OCI-LY1 (cell line): ENCODE measurements at regions not wholly inside any gene's neighbourhood (a gene's known extent, or its start where the extent isn't known, plus 50 kb on each side); places are given as distances from the start of the nearest gene placed in this dataset.

Source experiments
- H2AFZ ChIP-seq: fragments of 200-600 bp; sonication (generic), shearing (Covaris generic); 2 replicates; pipeline ENCODE4 v1.6.0; 2014; ENCODE audit warnings: antibody characterized with exemption, mild to moderate bottlenecking, low read length
- H3F3A ChIP-seq: fragments of 200-600 bp; sonication (generic), shearing (Covaris generic); 2 replicates; pipeline ENCODE4 v1.6.0; 2014; ENCODE audit warnings: mild to moderate bottlenecking, antibody characterized with exemption, low read length, moderate library complexity; ENCODE audit not compliant: insufficient read depth
- H3K27ac ChIP-seq: fragments of 200-600 bp; sonication (generic); 2 replicates; pipeline ENCODE4 v1.5.1; 2014; ENCODE audit warnings: low read length, mixed run types, mild to moderate bottlenecking, low read depth; ENCODE audit not compliant: poor library complexity, severe bottlenecking
- H3K27me3 ChIP-seq: fragments of 200-600 bp; sonication (generic); 2 replicates; pipeline ENCODE4 v1.6.0; 2014; ENCODE audit warnings: antibody characterized with exemption, mild to moderate bottlenecking, low read length, moderate library complexity; ENCODE audit not compliant: insufficient read depth
- H3K36me3 ChIP-seq: fragments of 200-600 bp; sonication (generic); 2 replicates; pipeline ENCODE4 v1.6.1; 2014; ENCODE audit warnings: mild to moderate bottlenecking, antibody characterized with exemption, low read length, moderate library complexity, mixed read lengths; ENCODE audit not compliant: insufficient read depth
- H3K4me1 ChIP-seq: fragments of 200-600 bp; sonication (generic); 2 replicates; pipeline ENCODE4 v1.5.1; 2014; ENCODE audit warnings: mild to moderate bottlenecking, low read length, moderate library complexity; ENCODE audit not compliant: insufficient read depth, severe bottlenecking
- H3K4me2 ChIP-seq: fragments of 200-600 bp; sonication (generic), shearing (Covaris generic); 2 replicates; pipeline ENCODE4 v1.6.1; 2014; ENCODE audit warnings: low read length
- H3K4me3 ChIP-seq: fragments of 200-600 bp; sonication (generic); 2 replicates; pipeline ENCODE4 v1.5.1; 2014; ENCODE audit warnings: low read length, low read depth, mild to moderate bottlenecking, mixed read lengths; ENCODE audit not compliant: poor library complexity, severe bottlenecking
- H3K79me2 ChIP-seq: fragments of 200-600 bp; shearing (Covaris generic); 2 replicates; pipeline ENCODE4 v1.6.1; 2016; ENCODE audit warnings: mixed run types, low read length, mixed read lengths; ENCODE audit not compliant: insufficient read depth
- H3K9ac ChIP-seq: fragments of 200-600 bp; sonication (generic), shearing (Covaris generic); 2 replicates; pipeline ENCODE4 v1.6.1; 2014; ENCODE audit warnings: mild to moderate bottlenecking, low read length, mixed read lengths
- H3K9me2 ChIP-seq: fragments of 200-600 bp; sonication (generic), shearing (Covaris generic); 2 replicates; pipeline ENCODE4 v1.6.1; 2014; ENCODE audit warnings: low read depth, mild to moderate bottlenecking, low read length, mixed read lengths
- H3K9me3 ChIP-seq: fragments of 200-600 bp; shearing (Covaris generic); 2 replicates; pipeline ENCODE4 v1.6.1; 2014; ENCODE audit warnings: low read length, mixed read lengths
- H4K20me1 ChIP-seq: fragments of 200-600 bp; sonication (generic), shearing (Covaris generic); 2 replicates; pipeline ENCODE4 v1.6.0; 2016; ENCODE audit warnings: mild to moderate bottlenecking, low read length; ENCODE audit not compliant: insufficient read depth
- EZH2 ChIP-seq: fragments of 200-600 bp; sonication (generic), shearing (Covaris generic); IDR thresholded peaks from 2 replicates; pipeline ENCODE4 v1.8.0; 2017; ENCODE audit warnings: borderline replicate concordance, mixed run types, mild to moderate bottlenecking, antibody characterized with exemption, low read length, moderate library complexity, mixed read lengths
- TF ChIP-seq, protein P1 (sequence below): fragments of 200-600 bp; sonication (generic), shearing (Covaris generic); IDR thresholded peaks from 2 replicates; pipeline ENCODE4 v1.5.1; 2017; ENCODE audit warnings: mild to moderate bottlenecking, antibody characterized with exemption, low read length, moderate library complexity, mixed read lengths

DNA sequence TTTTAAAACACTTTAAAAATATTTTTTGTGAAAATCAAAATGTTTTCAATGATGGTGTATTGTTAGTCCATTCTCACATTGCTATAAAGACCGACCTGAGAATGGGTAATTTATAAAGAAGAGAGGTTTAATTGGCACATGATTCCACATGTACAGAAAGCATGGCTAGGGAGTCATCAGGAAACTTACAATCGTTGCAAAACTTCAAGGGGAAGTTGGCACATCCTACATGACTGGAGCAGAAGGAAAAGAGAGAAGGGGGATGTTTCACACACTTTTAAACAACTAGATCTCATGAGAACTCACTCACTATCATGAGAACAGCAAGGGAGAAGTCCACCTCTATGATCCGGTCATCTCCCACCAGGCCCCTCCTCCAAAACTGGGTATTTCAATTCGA, 110.7 kb downstream of the TMEM47 start:
- Histone ChIP-seq H3K27ac (no peak overlapping the region), H3K9me2 (no peaks in the 10 kb centered on the region), H3K9ac (no peak overlapping the region), H3F3A (no peaks in the 10 kb centered on the region), H3K4me2 (no peak overlapping the region), H3K36me3 (no peaks in the 10 kb centered on the region), H2AFZ (no peak overlapping the region), H3K9me3 (no peaks in the 10 kb centered on the region), H4K20me1 (no peaks in the 10 kb centered on the region), H3K4me3 (no peak overlapping the region), H3K4me1 (no peaks in the 10 kb centered on the region), H3K27me3 (no peaks in the 10 kb centered on the region), H3K79me2 (no peaks in the 10 kb centered on the region)
- no peak for TF ChIP-seq EZH2
- TF ChIP-seq, protein P1, sequence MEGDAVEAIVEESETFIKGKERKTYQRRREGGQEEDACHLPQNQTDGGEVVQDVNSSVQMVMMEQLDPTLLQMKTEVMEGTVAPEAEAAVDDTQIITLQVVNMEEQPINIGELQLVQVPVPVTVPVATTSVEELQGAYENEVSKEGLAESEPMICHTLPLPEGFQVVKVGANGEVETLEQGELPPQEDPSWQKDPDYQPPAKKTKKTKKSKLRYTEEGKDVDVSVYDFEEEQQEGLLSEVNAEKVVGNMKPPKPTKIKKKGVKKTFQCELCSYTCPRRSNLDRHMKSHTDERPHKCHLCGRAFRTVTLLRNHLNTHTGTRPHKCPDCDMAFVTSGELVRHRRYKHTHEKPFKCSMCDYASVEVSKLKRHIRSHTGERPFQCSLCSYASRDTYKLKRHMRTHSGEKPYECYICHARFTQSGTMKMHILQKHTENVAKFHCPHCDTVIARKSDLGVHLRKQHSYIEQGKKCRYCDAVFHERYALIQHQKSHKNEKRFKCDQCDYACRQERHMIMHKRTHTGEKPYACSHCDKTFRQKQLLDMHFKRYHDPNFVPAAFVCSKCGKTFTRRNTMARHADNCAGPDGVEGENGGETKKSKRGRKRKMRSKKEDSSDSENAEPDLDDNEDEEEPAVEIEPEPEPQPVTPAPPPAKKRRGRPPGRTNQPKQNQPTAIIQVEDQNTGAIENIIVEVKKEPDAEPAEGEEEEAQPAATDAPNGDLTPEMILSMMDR, result no peak

DNA sequence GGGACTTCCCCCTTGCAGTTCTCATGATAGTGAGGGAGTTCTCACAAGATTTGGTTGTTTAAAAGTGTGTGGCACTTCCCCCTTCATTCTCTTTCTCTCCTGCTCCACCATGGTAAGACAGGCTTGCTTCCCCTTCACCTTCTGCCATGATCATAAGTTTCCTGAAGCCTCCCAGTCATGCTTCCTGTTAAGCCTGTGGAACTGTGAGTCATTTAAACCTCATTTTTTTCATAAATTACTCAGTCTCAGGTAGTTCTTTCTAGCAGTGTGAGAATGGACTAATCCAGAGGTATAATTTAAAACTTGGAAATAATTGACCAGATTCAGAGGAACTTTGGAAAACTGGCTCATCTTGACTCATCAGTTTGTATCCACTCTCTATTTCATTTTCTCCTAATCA, 129.0 kb downstream of the TMEM47 start:
- no peak overlapping the region for H3K9ac ChIP-seq
- H3F3A ChIP-seq, result no peaks in the 10 kb centered on the region
- H4K20me1 ChIP-seq, result no peaks in the 10 kb centered on the region
- H2AFZ ChIP-seq, result no peak overlapping the region
- H3K4me3 ChIP-seq, result no peak overlapping the region
- no peak overlapping the region for H3K4me2 ChIP-seq
- no peaks in the 10 kb centered on the region for H3K9me2 ChIP-seq
- H3K36me3 ChIP-seq, result no peaks in the 10 kb centered on the region
- no peaks in the 10 kb centered on the region for H3K4me1 ChIP-seq
- no peak for TF ChIP-seq EZH2
- TF ChIP-seq, protein P1, result no peak
- no peaks in the 10 kb centered on the region for H3K9me3 ChIP-seq
- no peak overlapping the region for H3K27ac ChIP-seq
- H3K27me3 ChIP-seq, result no peaks in the 10 kb centered on the region
- H3K79me2 ChIP-seq, result no peaks in the 10 kb centered on the region

DNA sequence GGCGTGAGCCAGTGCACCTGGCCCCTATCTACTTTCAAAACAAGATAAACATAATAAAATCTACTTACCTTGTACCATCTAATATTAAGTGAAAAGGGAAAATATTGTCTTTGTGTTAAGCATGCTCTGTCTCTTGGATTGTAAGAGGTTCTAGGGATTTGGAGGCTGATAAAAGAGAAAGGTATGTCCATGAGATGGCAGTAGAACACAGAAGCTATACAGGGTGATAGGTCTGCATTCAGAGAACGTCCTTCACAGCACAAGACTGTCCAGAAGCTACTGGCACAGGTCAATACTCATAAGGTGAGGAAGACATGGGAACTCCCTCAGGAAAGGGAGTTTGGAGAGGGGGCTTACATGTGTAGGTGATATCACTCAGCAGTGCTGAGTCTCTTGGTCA, 135.5 kb downstream of the TMEM47 start:
- Histone ChIP-seq H3K4me2 (no peak overlapping the region), H3K36me3 (no peaks in the 10 kb centered on the region), H3K9ac (no peak overlapping the region), H3K27me3 (no peaks in the 10 kb centered on the region), H3F3A (no peaks in the 10 kb centered on the region), H2AFZ (no peak overlapping the region), H4K20me1 (no peaks in the 10 kb centered on the region), H3K27ac (no peak overlapping the region), H3K4me3 (no peak overlapping the region), H3K79me2 (no peaks in the 10 kb centered on the region), H3K4me1 (no peaks in the 10 kb centered on the region), H3K9me2 (no peaks in the 10 kb centered on the region), H3K9me3 (no peaks in the 10 kb centered on the region)
- TF ChIP-seq, protein P1, result no peak
- no peak for TF ChIP-seq EZH2
